ENCODE measurements at regions not wholly inside any gene's neighbourhood (a gene's known extent, or its start where the extent isn't known, plus 50 kb on each side); places are given as distances from the start of the nearest gene placed in this dataset.

GRCh38 chr1:57982852-57983251 lies 559.0 kb upstream of the DAB1 start:
- BruUV-seq (replicated peaks) = no TSS peak
- RAD21 ChIA-PET (ENCODE audit: low non-redundant PET in 1 of 2, low total read pairs in 2 of 2, uncharacterized antibody in 2 of 2, unreplicated experiment in 2 of 2) = no interaction called here

GRCh38 chr1:57976216-57976615 lies 552.4 kb upstream of the DAB1 start:
- Histone ChIP-seq H4K20me1 (ENCODE audit: insufficient read depth) (no peaks in the 10 kb centered on the region), H3K4me3 (replicated peaks in 1 of 2; ENCODE audit: low read depth in 1 of 2, low read length in 2 of 2) (no peak overlapping the region), H2AFZ (ENCODE audit: low read depth, low read length, poor library complexity, severe bottlenecking) (no peak overlapping the region), H3K27ac (ENCODE audit: low read depth, low read length) (no peak overlapping the region), H3K4me2 (ENCODE audit: low read length) (no peak overlapping the region), H3K9ac (ENCODE audit: low read length) (no peak overlapping the region), H3K4me1 (ENCODE audit: control insufficient read depth in 1 of 2, insufficient read depth in 2 of 2, low read length in 2 of 2) (no peaks in the 10 kb centered on the region), H3K9me2 (ENCODE audit: insufficient read depth) (no peaks in the 10 kb centered on the region), H3K79me2 (ENCODE audit: insufficient read depth, low read length) (no peaks in the 10 kb centered on the region), H3K27me3 (ENCODE audit: insufficient read depth, low read length) (no peaks in the 10 kb centered on the region), H3K9me3 (ENCODE audit: control insufficient read depth in 1 of 2, insufficient read depth in 1 of 2, low read depth in 1 of 2, low read length in 2 of 2) (no peaks in the 10 kb centered on the region), H3K36me3 (ENCODE audit: control insufficient read depth in 1 of 2, insufficient read depth in 2 of 2, low read length in 2 of 2) (no peaks in the 10 kb centered on the region)
- ChIA-PET RAD21 (ENCODE audit: low non-redundant PET in 1 of 2, low total read pairs in 2 of 2, uncharacterized antibody in 2 of 2, unreplicated experiment in 2 of 2) (no interaction called here), POLR2A (no interaction called here), CTCF (no interaction called here)
- DNase-seq (ENCODE audit: low read depth, low spot score) (no peak), ATAC-seq (no peak)
- BruUV-seq (replicated peaks) = no TSS peak
- no peak for TF ChIP-seq POLR2AphosphoS5 (IDR thresholded peaks at IDR 0.05; ENCODE audit: low read depth, low read length)
- TF ChIP-seq FOSL1 (IDR thresholded peaks at IDR 0.05; ENCODE audit: low read depth) = no peak
- no peak for TF ChIP-seq SRF (IDR thresholded peaks at IDR 0.05; ENCODE audit: low read depth)
- TF ChIP-seq CTCF (IDR thresholded peaks at IDR 0.05 in 2 of 3, conservative IDR thresholded peaks at IDR 0.05 in 1 of 3; ENCODE audit: borderline replicate concordance in 1 of 3, insufficient read depth in 1 of 3, low read depth in 2 of 3, low read length in 2 of 3) = no peak
- no peak for TF ChIP-seq TCF7L2 (IDR thresholded peaks at IDR 0.05; ENCODE audit: borderline replicate concordance, extremely low read depth, insufficient read depth, insufficient read length)
- no peak for TF ChIP-seq MAX (IDR thresholded peaks at IDR 0.05)
- no peak for TF ChIP-seq YY1 (IDR thresholded peaks at IDR 0.05; ENCODE audit: extremely low read depth, insufficient replicate concordance, low read depth, low read length)
- no peak for TF ChIP-seq SP1 (IDR thresholded peaks at IDR 0.05; ENCODE audit: low read depth)
- no peak for TF ChIP-seq POLR2A (IDR thresholded peaks at IDR 0.05; ENCODE audit: borderline replicate concordance, extremely low read depth, insufficient read depth, insufficient read length)
- intact Hi-C loops (cut with micrococcal nuclease) = no loop called here

More at GRCh38 chr1:57982852-57983251, 559.0 kb upstream of the DAB1 start:
- Histone ChIP-seq H3K4me1 (ENCODE audit: control insufficient read depth in 1 of 2, insufficient read depth in 2 of 2, low read length in 2 of 2) (no peaks in the 10 kb centered on the region), H3K9me2 (ENCODE audit: insufficient read depth) (no peaks in the 10 kb centered on the region), H3K79me2 (ENCODE audit: insufficient read depth, low read length) (no peaks in the 10 kb centered on the region), H3K27me3 (ENCODE audit: insufficient read depth, low read length) (no peaks in the 10 kb centered on the region), H3K9me3 (ENCODE audit: control insufficient read depth in 1 of 2, insufficient read depth in 1 of 2, low read depth in 1 of 2, low read length in 2 of 2) (no peaks in the 10 kb centered on the region), H3K4me2 (ENCODE audit: low read length) (no peak overlapping the region), H3K4me3 (replicated peaks in 1 of 2; ENCODE audit: low read depth in 1 of 2, low read length in 2 of 2) (no peak overlapping the region), H4K20me1 (ENCODE audit: insufficient read depth) (no peaks in the 10 kb centered on the region), H3K36me3 (ENCODE audit: control insufficient read depth in 1 of 2, insufficient read depth in 2 of 2, low read length in 2 of 2) (no peaks in the 10 kb centered on the region), H2AFZ (ENCODE audit: low read depth, low read length, poor library complexity, severe bottlenecking) (no peak overlapping the region), H3K27ac (ENCODE audit: low read depth, low read length) (no peak overlapping the region), H3K9ac (ENCODE audit: low read length) (no peak overlapping the region)
- intact Hi-C loops (cut with micrococcal nuclease) = no loop called here
- TF ChIP-seq SIN3A (IDR thresholded peaks at IDR 0.05; ENCODE audit: low read depth) (no peak), CBX3 (IDR thresholded peaks at IDR 0.05; ENCODE audit: low read depth) (no peak), ELF1 (IDR thresholded peaks at IDR 0.05; ENCODE audit: borderline replicate concordance, low read depth) (no peak), ATF3 (IDR thresholded peaks at IDR 0.05) (no peak), FOSL1 (IDR thresholded peaks at IDR 0.05; ENCODE audit: low read depth) (no peak)
- ChIA-PET POLR2A (no interaction called here), CTCF (no interaction called here)
- DNase-seq (ENCODE audit: low read depth, low spot score) (no peak), ATAC-seq (no peak)
